ENCODE measurements at regions not wholly inside any gene's neighbourhood (a gene's known extent, or its start where the extent isn't known, plus 50 kb on each side); places are given as distances from the start of the nearest gene placed in this dataset.

GRCh38 chr3:153275514-153275913 is 113.5 kb downstream of the RAP2B start:
- no peak for TF ChIP-seq POLR2A (IDR thresholded peaks at IDR 0.05)
- TF ChIP-seq, protein P1, sequence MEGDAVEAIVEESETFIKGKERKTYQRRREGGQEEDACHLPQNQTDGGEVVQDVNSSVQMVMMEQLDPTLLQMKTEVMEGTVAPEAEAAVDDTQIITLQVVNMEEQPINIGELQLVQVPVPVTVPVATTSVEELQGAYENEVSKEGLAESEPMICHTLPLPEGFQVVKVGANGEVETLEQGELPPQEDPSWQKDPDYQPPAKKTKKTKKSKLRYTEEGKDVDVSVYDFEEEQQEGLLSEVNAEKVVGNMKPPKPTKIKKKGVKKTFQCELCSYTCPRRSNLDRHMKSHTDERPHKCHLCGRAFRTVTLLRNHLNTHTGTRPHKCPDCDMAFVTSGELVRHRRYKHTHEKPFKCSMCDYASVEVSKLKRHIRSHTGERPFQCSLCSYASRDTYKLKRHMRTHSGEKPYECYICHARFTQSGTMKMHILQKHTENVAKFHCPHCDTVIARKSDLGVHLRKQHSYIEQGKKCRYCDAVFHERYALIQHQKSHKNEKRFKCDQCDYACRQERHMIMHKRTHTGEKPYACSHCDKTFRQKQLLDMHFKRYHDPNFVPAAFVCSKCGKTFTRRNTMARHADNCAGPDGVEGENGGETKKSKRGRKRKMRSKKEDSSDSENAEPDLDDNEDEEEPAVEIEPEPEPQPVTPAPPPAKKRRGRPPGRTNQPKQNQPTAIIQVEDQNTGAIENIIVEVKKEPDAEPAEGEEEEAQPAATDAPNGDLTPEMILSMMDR (IDR thresholded peaks at IDR 0.05) = no peak

All from testis (tissue), 2 donors.